Smooth muscle cell of the brain vasculature (primary cell): ENCODE measurements at regions not wholly inside any gene's neighbourhood (a gene's known extent, or its start where the extent isn't known, plus 50 kb on each side); places are given as distances from the start of the nearest gene placed in this dataset.
"Not testable (repeated sequence)": the region's sequence is repeated elsewhere in the genome, so short reads cannot be mapped to it uniquely, and the experiment has no call there.

ENCODE experiments used
- DNase-seq: peaks from one replicate; pipeline ENCODE4 v3.0.0-alpha.2; 2012; ENCODE audit warnings: low read depth, low spot score

DNA sequence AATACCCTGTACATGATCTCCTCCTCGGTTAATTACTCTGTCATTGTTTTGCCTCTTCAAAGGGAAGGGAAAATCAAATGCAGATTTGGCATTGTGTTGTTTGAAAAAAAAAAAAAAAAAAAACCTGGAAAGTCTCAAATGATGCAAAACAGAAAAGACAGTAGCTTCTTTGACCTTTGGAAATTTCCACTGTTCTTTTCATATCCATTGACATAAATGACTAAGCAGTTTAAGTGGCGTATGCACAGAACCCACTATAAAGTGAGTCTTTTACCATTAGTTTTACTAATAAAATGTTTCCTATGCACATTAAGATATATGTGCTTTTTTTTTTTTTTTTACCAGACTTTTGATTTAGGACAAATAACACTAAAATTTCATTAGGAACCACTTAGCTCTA lies 704.3 kb downstream of the TFAP2A start:
- no peak for DNase-seq

DNA sequence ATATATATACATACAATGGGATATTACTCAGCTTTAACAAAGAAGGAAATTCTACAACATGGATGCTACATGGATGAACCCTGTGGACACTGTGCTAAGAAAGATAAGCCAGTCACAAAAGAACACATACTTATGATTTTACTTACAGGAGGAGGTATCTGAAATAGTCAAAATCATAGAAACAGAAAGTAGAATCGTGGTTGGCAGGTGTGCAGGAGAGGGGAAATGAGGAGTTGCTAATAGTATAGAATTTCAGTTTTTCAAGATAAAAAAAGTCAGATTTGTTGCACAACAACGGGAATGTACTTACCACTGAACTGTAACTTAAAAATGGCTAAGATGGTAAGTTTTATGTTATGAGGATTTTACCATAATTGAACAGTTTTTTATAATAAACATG lies 706.3 kb downstream of the TFAP2A start:
- DNase-seq, result no peak

DNA sequence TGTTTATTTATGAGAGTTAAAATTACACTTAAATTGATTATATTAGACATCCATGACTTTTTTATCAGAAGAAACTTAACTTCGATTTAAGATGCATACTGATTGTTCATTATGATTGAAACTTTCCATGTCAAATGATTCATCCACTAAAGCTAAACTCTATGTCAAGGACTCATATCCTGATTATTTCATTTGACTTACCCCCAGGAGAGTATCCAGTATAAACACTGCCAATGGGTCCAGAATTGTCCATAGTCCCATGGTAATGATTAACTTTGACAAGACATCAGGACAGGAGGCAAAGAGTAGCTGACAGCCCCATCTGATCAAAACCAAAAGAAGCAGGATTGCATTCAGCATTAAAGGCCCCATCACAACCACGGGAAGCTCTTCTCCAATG lies 709.9 kb downstream of the TFAP2A start:
- no peak for DNase-seq

DNA sequence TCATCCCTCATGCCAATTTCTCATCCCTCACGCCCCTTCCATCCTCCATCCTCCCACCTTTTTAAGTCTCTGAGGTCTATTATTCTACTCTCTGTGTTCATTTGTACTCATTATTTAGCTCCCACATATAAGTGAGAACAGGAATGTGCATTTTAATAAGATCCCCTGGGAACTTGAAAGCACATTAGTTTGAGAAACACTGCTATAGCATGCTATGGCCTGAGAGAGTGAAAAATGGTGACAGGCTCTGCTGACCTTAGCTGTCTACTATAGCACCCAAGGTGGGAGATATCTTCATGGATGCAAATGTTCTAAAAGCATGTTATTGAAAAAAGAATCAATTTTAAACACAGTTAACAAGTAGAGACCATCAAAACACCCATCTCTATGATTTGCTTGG lies 712.0 kb downstream of the TFAP2A start:
- DNase-seq, result no peak

DNA sequence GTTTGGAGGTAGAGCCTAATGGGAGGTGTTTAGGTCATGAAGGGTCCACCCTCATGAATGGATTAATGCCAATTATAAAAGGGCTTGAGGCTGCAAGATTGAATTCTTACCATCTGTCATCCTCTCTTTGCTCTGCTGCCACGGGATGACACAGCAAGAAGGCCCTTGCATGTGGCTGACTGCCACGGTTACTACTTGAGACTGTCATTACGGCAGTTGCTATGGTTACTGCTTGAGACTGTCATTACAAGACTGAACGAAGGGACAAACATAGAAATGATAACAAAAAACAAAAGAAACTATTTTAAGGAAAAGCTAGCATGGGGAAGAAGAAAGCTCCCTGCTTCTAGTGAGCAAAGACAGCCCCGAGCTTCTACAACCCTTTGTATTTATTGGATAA lies 715.0 kb downstream of the TFAP2A start:
- DNase-seq, result no peak

DNA sequence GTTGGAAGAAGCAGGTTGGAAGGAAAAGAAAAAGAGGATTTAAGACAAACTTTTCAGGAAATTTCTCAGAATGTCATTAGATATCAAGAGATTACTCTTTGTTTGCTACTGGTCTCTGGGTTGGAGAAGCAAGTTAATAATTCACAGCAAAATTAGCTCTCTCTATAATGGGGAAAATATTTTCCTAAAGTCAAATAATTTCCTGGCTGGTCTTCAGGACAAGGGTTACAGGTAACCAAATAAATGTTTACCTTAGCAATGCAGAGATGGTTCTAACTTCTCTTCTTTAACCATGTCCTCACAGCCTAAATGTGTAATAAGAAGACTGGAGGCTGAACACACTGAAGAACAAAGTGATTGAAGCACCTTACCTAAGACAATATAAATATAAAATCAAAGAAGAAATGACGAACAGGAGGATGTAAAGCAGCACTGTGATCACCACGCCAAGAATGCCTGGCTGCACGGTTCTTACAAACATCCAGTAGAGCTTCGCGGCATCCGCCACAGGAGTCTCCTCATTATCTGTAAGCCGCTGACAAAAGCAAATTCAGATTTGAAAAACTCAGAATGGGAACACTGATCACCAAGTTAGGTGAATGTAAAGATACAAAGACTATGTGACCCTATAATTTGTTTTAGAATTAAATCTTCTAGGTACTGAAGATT lies 717.5 kb downstream of the TFAP2A start:
- DNase-seq, result no peak

DNA sequence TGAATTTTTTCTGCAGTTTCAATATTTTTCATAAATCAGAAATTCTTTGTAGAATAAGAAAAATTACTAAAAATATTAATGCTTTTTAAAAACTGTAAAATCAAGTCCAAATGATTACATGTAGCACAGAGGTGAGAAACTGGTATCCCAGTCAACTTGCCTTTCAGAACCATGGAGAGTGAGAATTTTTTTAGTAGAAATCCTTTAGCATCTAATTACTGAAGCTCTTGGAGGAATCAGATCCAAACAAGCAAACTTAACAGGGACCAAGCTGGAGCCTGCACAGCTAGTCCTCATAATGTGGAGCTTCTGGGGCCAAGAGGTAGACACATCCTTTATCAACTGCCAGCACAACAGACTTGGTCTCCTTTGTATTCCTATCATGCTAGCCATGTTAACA lies 724.5 kb downstream of the TFAP2A start:
- no peak for DNase-seq

DNA sequence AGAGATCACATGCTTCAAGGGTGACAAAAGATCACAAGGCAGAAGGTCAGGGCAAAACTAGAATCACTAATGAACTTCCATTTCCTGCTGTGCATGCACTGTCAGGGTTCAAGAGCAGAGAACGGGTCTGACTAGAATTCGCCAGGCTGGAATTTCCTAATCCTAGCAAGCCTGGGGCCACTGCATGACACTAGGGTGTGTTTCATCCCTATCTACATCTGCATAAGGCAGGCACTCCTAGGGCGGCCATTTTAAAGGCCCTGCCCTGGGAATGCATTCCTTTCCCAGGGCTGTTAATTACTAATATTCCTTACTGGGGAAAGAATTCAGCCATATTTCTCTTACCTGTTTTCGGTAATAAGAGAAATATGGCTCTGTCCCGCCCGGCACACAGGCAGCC lies 734.1 kb downstream of the TFAP2A start:
- not testable (repeated sequence) for DNase-seq

DNA sequence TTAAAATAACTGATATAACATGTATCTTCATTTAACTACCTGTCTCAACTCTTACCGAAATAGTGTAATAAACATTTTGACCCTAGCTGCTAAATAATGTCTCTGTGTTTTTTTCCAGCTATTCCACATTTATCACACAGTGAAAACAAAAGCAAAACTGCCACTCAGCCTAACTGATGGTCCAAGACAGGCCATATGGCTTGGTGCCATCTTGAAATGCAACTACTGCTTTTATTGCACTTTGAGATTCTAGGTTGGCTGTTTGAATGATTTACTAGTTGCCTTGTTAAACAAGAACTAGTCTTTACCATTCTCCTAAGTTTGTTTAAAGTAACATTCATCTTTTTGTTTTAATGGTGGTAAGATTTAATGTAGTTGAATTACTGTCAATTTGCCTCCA lies 739.8 kb downstream of the TFAP2A start:
- DNase-seq, result no peak

DNA sequence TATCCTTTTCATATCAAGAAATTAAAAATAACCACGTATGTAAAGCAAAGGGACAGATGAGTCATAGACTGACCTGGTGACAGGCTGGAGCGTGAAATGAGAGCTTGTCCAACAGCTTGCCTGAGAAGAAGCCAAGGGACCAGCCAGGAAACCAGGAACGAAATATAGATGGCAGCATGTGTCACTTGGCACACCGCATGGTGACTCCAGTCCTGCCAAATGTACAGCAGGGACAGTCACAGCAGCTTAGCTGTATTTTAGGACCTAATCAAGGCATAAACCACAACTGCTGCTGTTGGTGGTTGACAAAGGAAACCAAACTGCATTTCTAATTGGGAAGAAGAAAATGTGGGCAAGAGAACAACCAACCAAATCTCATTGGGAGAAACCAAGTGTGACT lies 755.0 kb downstream of the TFAP2A start:
- DNase-seq, result no peak

DNA sequence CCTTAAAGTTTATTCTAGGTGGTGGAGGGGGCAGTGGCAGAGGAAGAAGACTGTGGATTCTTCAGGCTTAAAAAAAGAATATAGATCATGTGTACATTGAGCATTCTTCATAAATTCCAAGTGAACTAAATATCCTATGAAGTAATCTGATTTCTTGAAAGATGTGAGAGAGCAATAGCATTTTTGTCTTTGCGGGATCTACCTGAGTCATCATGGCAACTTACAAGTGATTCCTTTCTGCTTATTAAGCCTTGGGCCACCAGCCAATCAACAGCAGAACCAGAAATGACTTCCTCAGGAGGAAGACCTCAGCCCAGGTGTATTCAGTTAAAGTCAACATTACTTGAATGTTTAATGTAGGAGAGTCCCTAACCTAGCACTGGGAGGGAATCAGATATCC lies 756.9 kb downstream of the TFAP2A start:
- DNase-seq, result no peak

DNA sequence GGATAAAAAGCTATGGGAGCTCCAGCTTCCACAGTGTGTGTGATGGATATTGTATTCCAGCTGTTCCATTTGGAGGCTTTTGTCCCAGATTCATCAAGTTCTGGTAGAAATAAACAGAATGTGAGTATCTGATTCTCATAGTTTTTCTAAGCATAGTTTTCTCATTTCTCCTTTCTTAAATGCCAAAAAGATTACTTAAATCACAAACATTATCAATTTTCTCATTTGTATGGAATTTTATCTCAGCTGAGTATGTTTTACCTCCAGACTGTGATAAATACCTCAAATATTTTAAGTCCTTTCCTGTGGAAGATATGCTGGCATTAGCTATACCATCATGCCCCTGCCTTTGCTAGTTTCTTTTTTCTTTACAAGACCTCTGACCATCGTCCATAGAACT lies 767.3 kb downstream of the TFAP2A start:
- no peak for DNase-seq

DNA sequence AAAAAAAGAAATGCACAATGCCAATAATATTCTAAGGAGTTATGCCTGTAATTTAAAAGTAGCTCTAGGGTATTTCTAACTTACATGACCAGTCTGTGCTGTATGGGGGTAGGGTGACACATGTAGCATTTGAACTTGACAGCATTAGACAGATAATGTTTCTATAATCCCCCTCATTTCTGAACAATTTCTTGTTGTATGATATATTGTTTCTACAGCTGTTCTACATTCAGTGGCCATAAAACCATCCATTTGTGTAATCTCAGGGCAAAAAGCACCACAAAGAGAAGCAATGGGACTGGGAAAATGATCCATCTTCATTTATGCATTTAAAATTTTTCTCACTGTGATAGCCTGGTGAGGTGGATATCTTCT lies 767.8 kb downstream of the TFAP2A start:
- DNase-seq, result no peak

DNA sequence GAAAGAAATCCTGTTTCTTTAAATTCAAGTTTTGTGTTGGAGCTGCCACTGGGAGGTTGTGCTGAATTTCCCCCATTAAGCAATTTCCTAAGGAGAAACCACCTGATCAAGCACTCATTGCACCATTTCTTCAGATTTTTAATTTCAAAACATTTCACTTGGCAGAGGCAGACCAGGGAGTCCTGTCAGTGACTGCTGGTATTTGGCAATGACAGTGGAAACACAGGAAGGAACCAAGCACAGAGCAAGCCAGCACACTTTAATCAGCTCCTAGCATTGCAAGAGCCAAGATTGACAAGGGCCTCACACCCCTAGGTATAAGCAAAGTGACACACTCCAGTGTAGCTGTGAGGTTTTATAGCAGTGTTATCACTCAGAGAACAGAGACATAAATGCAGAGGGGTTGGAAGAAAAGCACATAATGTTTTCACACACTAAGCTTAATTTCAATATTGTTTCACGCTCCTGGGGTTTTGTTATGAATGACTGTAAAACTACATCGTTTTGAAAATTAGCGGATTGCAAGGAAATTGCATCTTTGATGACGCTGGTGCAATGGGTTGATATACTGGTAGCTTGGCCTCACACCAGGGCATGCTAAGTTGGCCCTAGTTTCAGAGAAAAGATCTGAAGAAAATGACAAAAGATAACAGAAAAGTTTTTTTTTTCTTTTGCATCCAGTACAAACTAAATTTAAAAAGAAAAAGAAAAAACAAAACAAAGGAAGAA lies 768.4 kb downstream of the TFAP2A start:
- no peak for DNase-seq

DNA sequence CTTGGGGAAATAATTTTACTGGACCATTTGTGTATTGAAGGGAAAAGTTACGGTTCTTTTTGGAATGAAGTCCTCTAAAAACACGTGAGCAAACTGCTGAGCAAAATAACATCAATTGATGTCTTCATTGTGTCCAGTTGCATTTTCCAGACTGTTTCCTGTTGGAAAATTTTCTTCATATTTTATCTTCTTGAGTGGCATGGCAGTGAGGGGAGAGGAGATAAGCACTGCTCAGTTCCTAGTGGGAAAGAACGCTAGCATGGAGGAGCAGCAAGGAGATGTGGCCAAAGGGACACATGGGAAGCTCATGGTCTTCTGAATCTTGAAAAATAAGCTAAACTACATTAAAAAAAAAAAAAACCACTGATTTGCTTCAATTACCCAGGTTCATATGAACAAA lies 776.0 kb downstream of the TFAP2A start:
- no peak for DNase-seq

DNA sequence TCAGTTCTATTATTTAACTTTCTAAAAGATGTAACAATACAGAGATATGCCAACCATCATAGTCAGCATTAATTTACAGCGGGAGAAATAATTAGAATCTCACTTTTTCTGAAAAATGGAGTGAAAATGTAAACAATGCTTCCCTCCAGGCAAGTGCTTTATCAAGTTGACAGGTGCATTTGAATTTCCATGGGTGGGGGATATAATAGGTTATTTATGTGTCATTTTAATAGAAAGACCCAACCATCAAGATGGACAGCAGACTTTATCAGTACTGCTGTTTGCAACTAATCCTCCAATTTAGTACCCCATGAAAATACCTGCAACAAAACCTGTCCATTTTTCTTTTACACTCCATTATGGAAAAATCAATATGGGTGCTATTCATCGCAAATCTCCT lies 780.1 kb downstream of the TFAP2A start:
- DNase-seq, result no peak

DNA sequence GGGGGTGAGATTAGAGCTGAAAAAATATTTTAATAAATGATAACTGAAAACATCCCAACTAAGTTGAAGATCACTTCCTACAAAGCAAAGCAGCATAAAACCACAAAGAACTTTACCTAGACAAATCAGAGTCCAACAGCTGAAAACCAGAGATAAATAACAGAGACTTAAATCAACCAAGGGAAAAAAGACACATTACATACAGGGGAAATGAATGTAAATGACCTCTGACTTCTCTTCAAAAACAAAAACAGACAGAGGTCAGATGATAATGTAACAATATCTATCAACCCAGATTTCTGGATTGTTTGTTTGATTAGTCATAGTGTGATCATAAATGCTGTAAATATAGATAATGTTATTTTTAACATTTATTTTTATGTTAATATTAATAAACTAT lies 782.8 kb downstream of the TFAP2A start:
- DNase-seq, result no peak

DNA sequence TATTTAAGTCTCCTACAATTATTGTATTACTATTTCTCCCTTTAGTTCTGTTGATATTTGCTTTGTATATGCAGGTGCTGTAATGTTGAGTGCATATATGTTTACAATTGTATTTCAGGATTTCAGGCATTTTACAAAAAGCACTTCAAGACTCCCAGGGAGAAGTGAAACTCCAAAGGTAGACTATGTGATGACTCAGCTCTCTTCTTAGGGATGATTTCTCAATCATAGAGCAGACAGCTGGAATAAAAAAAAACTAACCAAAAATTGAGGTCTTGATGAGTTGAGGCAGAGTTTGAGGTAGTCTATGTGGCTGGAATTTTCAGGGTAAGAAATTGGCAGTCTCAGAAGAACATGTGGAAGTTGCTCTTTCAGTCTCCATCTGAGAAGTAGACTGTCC lies 786.1 kb downstream of the TFAP2A start:
- DNase-seq, result no peak

DNA sequence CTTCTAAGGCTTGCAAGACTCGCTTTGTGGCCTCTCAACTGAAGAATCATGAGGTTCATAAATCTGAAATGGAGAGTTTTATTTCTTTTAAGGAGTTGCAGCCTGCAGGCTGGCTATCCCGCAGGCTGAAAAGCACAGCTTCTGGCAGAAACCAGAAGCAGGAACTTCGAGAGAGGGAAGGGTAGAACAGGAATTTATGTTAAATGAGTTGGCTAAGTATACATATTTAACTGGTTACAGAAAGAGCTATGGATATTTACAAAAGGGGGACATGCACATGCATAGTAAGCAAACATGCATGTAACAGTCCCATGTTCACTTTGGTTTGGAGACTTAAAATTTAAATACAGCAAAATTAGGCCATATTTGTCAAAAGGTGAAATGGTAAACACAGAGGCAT lies 787.0 kb downstream of the TFAP2A start:
- DNase-seq, result no peak

DNA sequence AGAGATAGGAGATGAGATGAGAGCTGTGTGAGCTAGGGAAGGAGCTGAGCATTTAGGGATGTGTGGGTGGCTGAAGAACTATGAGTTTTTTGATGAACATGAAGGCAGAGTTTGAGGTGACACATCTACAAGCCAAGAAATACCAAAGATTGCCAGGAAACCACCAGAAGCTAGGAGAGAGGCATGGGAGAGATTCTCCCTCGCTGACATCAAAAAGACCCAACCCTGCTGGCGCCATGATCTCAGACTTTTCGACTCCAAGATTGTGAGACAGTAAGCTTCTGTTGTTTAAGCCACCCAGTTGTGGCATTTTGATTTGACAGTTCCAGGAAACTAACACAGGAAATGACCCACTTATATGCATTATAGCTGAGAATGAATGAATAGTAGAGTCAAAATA lies 790.9 kb downstream of the TFAP2A start:
- no peak for DNase-seq

DNA sequence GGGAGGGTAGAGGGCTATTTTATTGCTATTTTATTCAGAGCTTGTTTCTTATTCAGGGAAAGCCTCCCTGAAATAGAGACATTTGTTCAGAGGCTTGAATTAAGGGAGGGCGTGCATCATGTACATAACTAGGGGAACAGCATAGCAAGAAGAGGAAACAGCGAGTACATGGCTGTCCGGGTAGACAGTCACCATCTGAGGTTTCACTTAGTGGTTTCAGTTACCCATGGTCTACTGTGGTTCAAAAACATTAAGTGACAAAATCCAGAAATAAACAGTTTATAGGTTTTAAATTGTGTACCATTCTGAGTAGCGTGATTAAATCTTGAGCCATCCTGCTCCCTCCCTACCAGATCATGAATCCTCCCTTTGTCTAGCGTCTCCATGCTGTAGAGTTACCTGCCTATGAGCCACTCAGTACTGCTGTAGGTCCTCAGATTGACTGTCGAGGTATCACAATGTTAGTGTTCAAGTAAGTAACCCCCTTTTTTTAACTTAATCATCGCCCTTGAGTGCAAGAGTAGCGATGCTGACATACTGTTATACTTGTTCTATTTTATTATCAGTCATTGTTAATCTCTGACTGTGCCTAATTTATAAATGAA lies 791.5 kb downstream of the TFAP2A start:
- DNase-seq, result no peak

DNA sequence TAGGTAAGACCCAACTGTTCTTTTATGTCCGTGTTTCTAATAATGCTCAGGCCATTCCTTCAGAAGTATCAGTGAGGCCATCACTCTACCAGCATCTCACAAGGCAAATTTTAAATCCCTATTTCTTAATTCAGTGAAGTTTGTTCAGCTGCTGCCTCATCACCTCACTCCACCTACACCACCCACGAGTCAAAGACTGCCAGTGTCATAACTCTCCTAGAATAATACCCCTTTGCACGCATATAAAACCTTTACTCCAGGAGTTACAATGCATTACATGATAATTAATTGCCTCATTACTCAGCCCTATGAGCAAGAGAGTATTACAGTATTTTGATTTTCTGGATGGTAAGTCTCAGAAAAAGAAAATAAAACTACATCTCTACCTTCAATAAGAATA lies 793.6 kb downstream of the TFAP2A start:
- no peak for DNase-seq

DNA sequence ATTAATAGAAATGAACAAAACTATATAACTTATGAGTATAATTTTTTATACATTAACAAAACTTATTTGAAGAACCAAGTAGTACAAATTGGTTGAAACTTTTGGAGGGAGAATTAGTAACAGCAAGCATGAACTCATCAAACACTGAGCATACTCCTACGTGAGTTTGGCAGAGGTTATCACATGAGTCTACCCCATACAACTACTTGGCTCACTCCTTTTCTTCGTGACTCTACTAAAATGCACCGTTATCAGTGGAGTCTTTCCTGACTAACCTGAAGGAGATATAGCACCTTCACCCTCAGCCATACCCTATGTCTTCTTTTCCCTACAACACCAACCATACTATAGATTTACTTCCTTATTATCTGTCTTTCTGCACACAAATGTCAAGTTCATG lies 794.2 kb downstream of the TFAP2A start:
- no peak for DNase-seq
